Tibial artery (tissue), 4 donors: ENCODE measurements at regions not wholly inside any gene's neighbourhood (a gene's known extent, or its start where the extent isn't known, plus 50 kb on each side); places are given as distances from the start of the nearest gene placed in this dataset.

Experiments
- DNase-seq, 2 donors: peaks; one replicate each; pipeline ENCODE4 v3.0.0-alpha.2; 2019
- H3K27ac ChIP-seq, 2 donors: fragments of 200-600 bp; sonication (generic) in 1 of 2; 1 replicate in 1 of 2; 2 replicates in 1 of 2; pipeline ENCODE4 v1.5.1; 2018 to 2019; ENCODE audit warnings: mild to moderate bottlenecking in 1 of 2
- H3K27me3 ChIP-seq, 2 donors: fragments of 200-600 bp; sonication (generic) in 1 of 2; one replicate each; pipeline versions ENCODE4 v1.5.1 to v1.6.0; 2016 to 2019
- H3K36me3 ChIP-seq, 3 donors: fragments of 200-600 bp; sonication (generic) in 2 of 3; one replicate each; pipeline ENCODE4 v1.5.1; 2016 to 2019; ENCODE audit warnings: mild to moderate bottlenecking in 2 of 3
- H3K4me1 ChIP-seq, 4 donors: fragments of 200-600 bp; sonication (generic) in 2 of 4; 1 replicate in 3 of 4; 2 replicates in 1 of 4; pipeline ENCODE4 v1.5.1; 2016 to 2019
- H3K4me3 ChIP-seq, 2 donors: fragments of 200-600 bp; sonication (generic) in 1 of 2; 1 replicate in 1 of 2; 2 replicates in 1 of 2; pipeline ENCODE4 v1.5.1; 2018 to 2019; ENCODE audit warnings: mild to moderate bottlenecking in 2 of 2
- H3K9me3 ChIP-seq, 3 donors: fragments of 200-600 bp; sonication (generic) in 1 of 3; one replicate each; pipeline ENCODE4 v1.5.1; 2016 to 2019
- intact Hi-C: fragments of 100-400 bp; cut with DNase I; formaldehyde crosslinking; loops from one replicate; pipeline ENCODE4 v1.15.0; 2023; ENCODE audit warnings: low total_unique reads
- TF ChIP-seq, protein P1 (sequence below), 2 experiments: fragments of 200-600 bp in 1 of 2; fragments of 450-650 bp in 1 of 2; IDR thresholded peaks; one replicate each; pipeline ENCODE4 v1.5.1; 2017 to 2019; ENCODE audit warnings: antibody characterized with exemption in 2 of 2, mild to moderate bottlenecking in 1 of 2, moderate library complexity in 1 of 2

DNA sequence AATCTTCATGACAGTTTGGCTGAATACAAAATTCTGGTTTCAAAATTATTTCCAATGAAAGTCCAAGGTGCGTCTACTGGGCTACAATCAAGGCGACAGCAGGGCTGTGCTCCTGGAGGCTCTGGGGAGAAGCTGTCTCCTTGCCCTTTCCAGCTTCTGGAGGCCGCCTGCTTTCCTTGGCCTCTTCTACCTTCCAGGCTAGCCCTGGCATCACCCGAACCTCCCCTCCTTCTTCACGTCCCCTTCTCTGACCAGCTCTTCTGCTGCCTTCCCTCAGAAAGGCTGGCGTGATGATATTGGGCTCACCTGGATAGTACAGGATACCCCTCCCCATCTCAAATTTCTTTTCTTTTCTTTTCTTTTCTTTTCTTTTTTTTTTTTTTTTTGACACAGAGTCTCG is 115.5 kb downstream of the KCNF1 start:
- no peak for DNase-seq

DNA sequence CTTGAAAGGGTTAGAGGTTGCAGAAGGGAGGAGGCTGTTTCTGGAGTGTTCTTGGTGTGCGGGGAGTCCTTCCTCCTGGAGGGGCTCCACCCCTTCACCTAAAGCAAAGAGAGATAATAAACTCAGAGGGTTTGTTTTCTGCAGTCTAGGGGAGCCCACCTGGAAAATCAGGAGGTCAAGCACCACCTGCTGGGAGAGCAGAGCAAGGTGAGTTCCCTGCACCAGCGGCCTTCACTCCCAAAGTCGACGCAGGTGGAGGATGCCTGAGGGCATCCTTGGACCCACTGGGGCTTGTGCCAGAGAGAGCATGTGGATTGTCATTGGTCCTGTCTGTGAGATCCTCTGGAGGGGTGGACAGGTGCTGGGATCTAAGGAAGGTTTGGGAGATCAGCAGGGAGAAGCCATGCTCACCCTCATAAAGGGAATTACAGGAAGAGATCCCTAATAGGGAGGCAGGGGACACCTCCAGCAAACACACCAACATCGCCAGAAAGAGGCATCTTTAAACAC is 116.7 kb downstream of the KCNF1 start:
- Histone ChIP-seq H3K9me3 (peaks cover 0 to 6% (median 5%) of the 10 kb centered on the region in 3 donors), H3K36me3 (no peaks in the 10 kb centered on the region), H3K4me1 (no peaks in the 10 kb centered on the region), H3K4me3 (no peak overlapping the region), H3K27me3 (no peaks in the 10 kb centered on the region), H3K27ac (no peak overlapping the region)
- no peak for DNase-seq
- TF ChIP-seq, protein P1, sequence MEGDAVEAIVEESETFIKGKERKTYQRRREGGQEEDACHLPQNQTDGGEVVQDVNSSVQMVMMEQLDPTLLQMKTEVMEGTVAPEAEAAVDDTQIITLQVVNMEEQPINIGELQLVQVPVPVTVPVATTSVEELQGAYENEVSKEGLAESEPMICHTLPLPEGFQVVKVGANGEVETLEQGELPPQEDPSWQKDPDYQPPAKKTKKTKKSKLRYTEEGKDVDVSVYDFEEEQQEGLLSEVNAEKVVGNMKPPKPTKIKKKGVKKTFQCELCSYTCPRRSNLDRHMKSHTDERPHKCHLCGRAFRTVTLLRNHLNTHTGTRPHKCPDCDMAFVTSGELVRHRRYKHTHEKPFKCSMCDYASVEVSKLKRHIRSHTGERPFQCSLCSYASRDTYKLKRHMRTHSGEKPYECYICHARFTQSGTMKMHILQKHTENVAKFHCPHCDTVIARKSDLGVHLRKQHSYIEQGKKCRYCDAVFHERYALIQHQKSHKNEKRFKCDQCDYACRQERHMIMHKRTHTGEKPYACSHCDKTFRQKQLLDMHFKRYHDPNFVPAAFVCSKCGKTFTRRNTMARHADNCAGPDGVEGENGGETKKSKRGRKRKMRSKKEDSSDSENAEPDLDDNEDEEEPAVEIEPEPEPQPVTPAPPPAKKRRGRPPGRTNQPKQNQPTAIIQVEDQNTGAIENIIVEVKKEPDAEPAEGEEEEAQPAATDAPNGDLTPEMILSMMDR (IDR thresholded peaks at IDR 0.05) = no peak
- intact Hi-C loops = no loop called here

More for the DNA sequence above, 115.5 kb downstream of the KCNF1 start:
- no peak overlapping the region for H3K27ac ChIP-seq
- no peaks in the 10 kb centered on the region for H3K4me1 ChIP-seq
- no peaks in the 10 kb centered on the region for H3K36me3 ChIP-seq
- no peaks in the 10 kb centered on the region for H3K27me3 ChIP-seq
- TF ChIP-seq, protein P1 (IDR thresholded peaks at IDR 0.05) = no peak
- no peak overlapping the region for H3K4me3 ChIP-seq
- intact Hi-C loops = no loop called here
- no peaks in the 10 kb centered on the region for H3K9me3 ChIP-seq

DNA sequence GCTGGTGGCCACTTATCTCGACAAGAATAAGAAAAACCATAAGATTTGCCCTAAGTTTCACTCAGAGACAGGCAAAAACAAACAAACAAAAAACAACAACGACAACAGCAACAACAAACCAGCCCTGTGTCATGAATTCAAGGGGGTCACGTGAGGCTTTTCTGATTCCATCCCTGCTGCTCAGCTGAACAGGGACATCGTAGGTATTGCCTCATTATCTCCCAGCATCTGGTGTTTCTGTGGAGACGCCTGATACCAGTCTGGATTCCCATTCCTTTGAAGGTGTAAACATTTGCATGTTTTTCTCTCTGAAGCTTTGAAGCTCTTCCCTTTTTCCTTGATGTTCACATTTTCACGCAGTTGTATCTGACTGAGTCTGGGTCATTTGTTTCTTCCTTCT is 117.4 kb downstream of the KCNF1 start:
- Histone ChIP-seq H3K27ac (no peak overlapping the region), H3K27me3 (no peaks in the 10 kb centered on the region), H3K36me3 (no peaks in the 10 kb centered on the region), H3K4me3 (no peak overlapping the region), H3K9me3 (peaks cover 0 to 6% (median 5%) of the 10 kb centered on the region in 3 donors), H3K4me1 (no peaks in the 10 kb centered on the region)
- DNase-seq = no peak
- TF ChIP-seq, protein P1 (IDR thresholded peaks at IDR 0.05) = no peak
- intact Hi-C loops = no loop called here

DNA sequence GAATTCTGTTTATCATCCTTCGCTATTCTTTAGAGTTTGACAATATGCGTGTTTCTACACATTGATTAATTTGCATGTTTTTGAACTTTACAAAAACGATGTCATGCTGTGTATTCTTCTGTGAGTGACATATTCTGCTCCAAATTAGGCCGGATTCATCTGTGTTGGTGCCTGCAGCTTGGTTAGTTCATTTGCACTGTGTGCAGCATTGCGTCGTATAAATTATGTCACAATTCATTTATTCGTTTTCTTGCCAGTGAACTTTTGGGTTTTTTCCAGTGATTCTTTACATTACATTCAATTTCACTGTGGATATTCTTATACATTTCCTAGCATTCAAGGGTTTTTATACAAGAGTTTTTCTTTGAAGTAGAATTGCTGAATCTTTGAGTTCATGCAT is 118.3 kb downstream of the KCNF1 start:
- intact Hi-C loops = no loop called here
- Histone ChIP-seq H3K27ac (no peak overlapping the region), H3K4me1 (no peaks in the 10 kb centered on the region), H3K27me3 (no peaks in the 10 kb centered on the region), H3K4me3 (no peak overlapping the region), H3K36me3 (no peaks in the 10 kb centered on the region), H3K9me3 (peaks cover 0 to 6% (median 5%) of the 10 kb centered on the region in 3 donors)
- no peak for DNase-seq
- TF ChIP-seq, protein P1 (IDR thresholded peaks at IDR 0.05) = no peak

DNA sequence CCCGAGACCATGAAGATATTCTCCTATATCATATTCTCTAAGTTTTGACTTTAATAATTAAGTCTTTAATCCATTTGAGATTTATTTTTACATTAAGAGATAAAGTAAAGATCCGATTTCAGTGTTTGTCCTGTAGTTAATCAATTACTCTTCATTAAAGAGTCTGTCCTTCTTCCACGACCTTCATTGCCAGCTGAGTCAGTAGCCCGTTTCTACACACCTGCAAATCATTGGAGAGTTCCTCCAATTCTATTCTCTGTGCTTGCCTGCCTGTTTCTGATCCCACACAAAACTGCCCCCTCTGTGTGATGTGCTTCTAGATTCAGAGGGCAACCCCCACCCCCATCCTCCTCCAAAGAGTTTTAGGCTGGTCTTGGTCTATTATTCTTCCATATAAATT is 119.2 kb downstream of the KCNF1 start:
- Histone ChIP-seq H3K36me3 (no peaks in the 10 kb centered on the region), H3K4me3 (no peak overlapping the region), H3K9me3 (peaks cover 0 to 6% (median 5%) of the 10 kb centered on the region in 3 donors), H3K27me3 (no peaks in the 10 kb centered on the region), H3K27ac (no peak overlapping the region), H3K4me1 (no peaks in the 10 kb centered on the region)
- TF ChIP-seq, protein P1 (IDR thresholded peaks at IDR 0.05) = no peak
- intact Hi-C loops = no loop called here
- DNase-seq = no peak

DNA sequence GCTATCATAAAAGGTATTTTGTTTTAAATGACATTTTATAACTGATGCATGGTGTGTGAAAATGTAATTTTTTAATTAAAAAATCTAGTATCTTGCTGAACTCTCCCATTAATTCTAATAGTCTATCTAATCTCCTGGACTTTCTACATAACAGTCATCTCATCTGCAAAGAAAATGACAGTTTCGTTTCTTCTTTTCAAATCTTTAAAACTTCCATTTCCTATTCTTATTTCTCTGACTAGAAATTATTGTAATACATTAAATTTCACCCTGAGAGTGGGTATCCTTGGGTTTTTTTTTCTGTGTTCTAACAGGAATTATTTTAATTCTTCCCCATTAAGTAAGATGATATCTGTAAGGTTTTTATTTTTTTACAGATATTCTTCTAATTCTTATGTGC is 120.1 kb downstream of the KCNF1 start:
- H3K27me3 ChIP-seq = no peaks in the 10 kb centered on the region
- peaks cover 0 to 7% (median 6%) of the 10 kb centered on the region in 3 donors for H3K9me3 ChIP-seq
- H3K36me3 ChIP-seq = no peaks in the 10 kb centered on the region
- H3K4me1 ChIP-seq = no peaks in the 10 kb centered on the region
- intact Hi-C loops = no loop called here
- DNase-seq = no peak
- no peak overlapping the region for H3K4me3 ChIP-seq
- TF ChIP-seq, protein P1 (IDR thresholded peaks at IDR 0.05) = no peak
- H3K27ac ChIP-seq = no peak overlapping the region
